H1 (cell line): ENCODE measurements at regions not wholly inside any gene's neighbourhood (a gene's known extent, or its start where the extent isn't known, plus 50 kb on each side); places are given as distances from the start of the nearest gene placed in this dataset.
A peak's percentile ranks its signal among the peaks of the same experiment; 100 is the strongest.

ENCODE experiments used
- CTCF ChIA-PET: fragments of 300-600 bp; sonication (Branson Sonifier 250); formaldehyde crosslinking; loops from one replicate; lab custom pipeline; 2021; ENCODE audit not compliant: partially characterized antibody; lab: Charles Lee
- POLR2A ChIA-PET: fragments of 300-600 bp; sonication (Branson Sonifier 250); formaldehyde crosslinking; loops from one replicate; lab custom pipeline; 2021; ENCODE audit warnings: inconsistent platforms; ENCODE audit not compliant: partially characterized antibody; lab: Charles Lee
- DNase-seq, 2 experiments: peaks; one replicate each; pipeline versions ENCODE4 v3.0.0 to v3.0.0-alpha.2; 2010 to 2022; ENCODE audit warnings: low spot score in 2 of 2, low read depth in 1 of 2, mixed read lengths in 1 of 2
- FAIRE-seq: peaks from 2 replicates; lab custom pipeline; 2011; peaks lifted over from hg19 to GRCh38; lab: Jason Lieb, UNC
- H2AFZ ChIP-seq: 2 replicates; pipeline ENCODE4 v1.8.1; 2012; ENCODE audit warnings: low read length, inconsistent platforms
- H2AK5ac ChIP-seq: 2 replicates; pipeline ENCODE4 v1.6.1; 2013; ENCODE audit warnings: low read depth, low read length
- H2BK120ac ChIP-seq: replicated peaks from 2 replicates; pipeline ENCODE3; 2013; ENCODE audit warnings: low read depth, low read length, inconsistent platforms
- H2BK12ac ChIP-seq: 2 replicates; pipeline ENCODE4 v1.6.1; 2013; ENCODE audit warnings: low read depth, low read length
- H2BK15ac ChIP-seq: 2 replicates; pipeline ENCODE4 v1.6.1; 2013; ENCODE audit warnings: low read length
- H2BK20ac ChIP-seq: 2 replicates; pipeline ENCODE4 v1.6.1; 2013; ENCODE audit warnings: low read length
- H2BK5ac ChIP-seq: 2 replicates; pipeline ENCODE4 v1.6.1; 2013; ENCODE audit warnings: low read depth, low read length
- H3K14ac ChIP-seq: 2 replicates; pipeline ENCODE4 v1.6.1; 2013; ENCODE audit warnings: inconsistent platforms; ENCODE audit not compliant: insufficient read length
- H3K18ac ChIP-seq: 2 replicates; pipeline ENCODE4 v1.6.1; 2013; ENCODE audit warnings: low read length; ENCODE audit errors: extremely low read depth
- H3K23ac ChIP-seq: 2 replicates; pipeline ENCODE4 v1.6.1; 2013; ENCODE audit warnings: inconsistent platforms; ENCODE audit not compliant: insufficient read length
- H3K23me2 ChIP-seq: 2 replicates; pipeline ENCODE4 v1.6.1; 2013; ENCODE audit warnings: low read depth, low read length
- H3K27ac ChIP-seq: 2 replicates; pipeline ENCODE4 v1.6.1; 2011; ENCODE audit warnings: low read depth, low read length, inconsistent platforms
- H3K27me3 ChIP-seq, 4 experiments: replicated peaks in 1 of 4; 1 replicate in 1 of 4; 2 replicates in 3 of 4; pipeline versions ENCODE4 v1.6.1 to v1.8.1; 2011 to 2013; ENCODE audit warnings: low read length in 3 of 4, mild to moderate bottlenecking in 3 of 4, inconsistent platforms in 2 of 4, mixed read lengths in 2 of 4, moderate library complexity in 1 of 4; ENCODE audit not compliant: control insufficient read depth in 3 of 4, insufficient read depth in 3 of 4; ENCODE audit errors: extremely low read depth in 1 of 4
- H3K36me3 ChIP-seq, 4 experiments: 2 replicates each; pipeline versions ENCODE4 v1.6.1 to v1.8.1; 2011 to 2013; ENCODE audit warnings: mild to moderate bottlenecking in 4 of 4, low read length in 3 of 4, moderate library complexity in 2 of 4, control low read depth in 1 of 4, inconsistent platforms in 1 of 4; ENCODE audit not compliant: insufficient read depth in 4 of 4, control insufficient read depth in 2 of 4
- H3K4ac ChIP-seq: replicated peaks from 2 replicates; pipeline ENCODE3; 2013; ENCODE audit warnings: low read length, low read depth, mixed read lengths, inconsistent platforms; ENCODE audit not compliant: insufficient read length
- H3K4me1 ChIP-seq, 4 experiments: replicated peaks in 1 of 4; 1 replicate in 1 of 4; 2 replicates in 3 of 4; pipeline versions ENCODE4 v1.6.1 to v1.8.1; 2011 to 2013; ENCODE audit warnings: low read length in 3 of 4, inconsistent platforms in 2 of 4, mixed read lengths in 1 of 4; ENCODE audit not compliant: insufficient read depth in 4 of 4, control insufficient read depth in 3 of 4
- H3K4me2 ChIP-seq, 2 experiments: 2 replicates each; pipeline versions ENCODE4 v1.6.1 to v1.8.1; 2011 to 2013; ENCODE audit warnings: low read depth in 2 of 2, low read length in 2 of 2, control low read depth in 1 of 2, inconsistent platforms in 1 of 2, mild to moderate bottlenecking in 1 of 2; ENCODE audit not compliant: insufficient read depth in 1 of 2
- H3K4me3 ChIP-seq, 4 experiments: fragments of 200-600, 300-600 bp in 1 of 4; sonication (generic), shearing (Covaris generic), sonication (Bioruptor Twin) in 1 of 4; 2 replicates each; pipeline versions ENCODE4 v1.5.1 to v1.8.1; 2011 to 2016; ENCODE audit warnings: low read length in 4 of 4, low read depth in 3 of 4, control low read depth in 2 of 4, inconsistent platforms in 2 of 4, mild to moderate bottlenecking in 2 of 4, mixed read lengths in 1 of 4, moderate library complexity in 1 of 4; ENCODE audit not compliant: insufficient read depth in 2 of 4; ENCODE audit errors: extremely low read depth in 1 of 4
- H3K56ac ChIP-seq: replicated peaks from 2 replicates; pipeline ENCODE3; 2013; ENCODE audit warnings: low read depth, mild to moderate bottlenecking, mixed read lengths, low read length, inconsistent platforms; ENCODE audit not compliant: insufficient read length
- H3K79me1 ChIP-seq: 2 replicates; pipeline ENCODE4 v1.6.1; 2013; ENCODE audit warnings: low read depth, low read length, control low read depth
- H3K79me2 ChIP-seq, 2 experiments: 2 replicates each; pipeline versions ENCODE4 v1.6.1 to v1.8.1; 2012 to 2013; ENCODE audit warnings: low read length in 2 of 2, mild to moderate bottlenecking in 2 of 2, inconsistent platforms in 1 of 2; ENCODE audit not compliant: insufficient read depth in 2 of 2, control insufficient read depth in 1 of 2
- H3K9ac ChIP-seq, 4 experiments: replicated peaks in 1 of 4; 1 replicate in 1 of 4; 2 replicates in 3 of 4; pipeline versions ENCODE4 v1.6.1 to v1.8.1; 2011 to 2013; ENCODE audit warnings: low read depth in 3 of 4, low read length in 3 of 4, control low read depth in 2 of 4, mild to moderate bottlenecking in 2 of 4, moderate library complexity in 2 of 4, inconsistent platforms in 1 of 4; ENCODE audit errors: extremely low read depth in 1 of 4
- H3K9me3 ChIP-seq, 2 experiments: 2 replicates each; pipeline versions ENCODE4 v1.6.1 to v1.8.1; 2012 to 2013; ENCODE audit warnings: mild to moderate bottlenecking in 2 of 2, moderate library complexity in 2 of 2, control low read depth in 1 of 2, inconsistent platforms in 1 of 2, low read depth in 1 of 2, low read length in 1 of 2, mixed read lengths in 1 of 2; ENCODE audit not compliant: insufficient read depth in 2 of 2
- H4K20me1 ChIP-seq, 2 experiments: replicated peaks in 1 of 2; 2 replicates each; pipeline versions ENCODE3 to v1.8.1; 2011 to 2013; ENCODE audit warnings: inconsistent platforms in 2 of 2, low read length in 2 of 2, mild to moderate bottlenecking in 1 of 2; ENCODE audit not compliant: insufficient read depth in 2 of 2, control insufficient read depth in 1 of 2
- H4K5ac ChIP-seq: 2 replicates; pipeline ENCODE4 v1.6.1; 2013; ENCODE audit warnings: low read length, low read depth, mixed read lengths, inconsistent platforms; ENCODE audit not compliant: insufficient read length
- H4K8ac ChIP-seq: 2 replicates; pipeline ENCODE4 v1.8.0; 2013; ENCODE audit warnings: mild to moderate bottlenecking, moderate library complexity, low read length, inconsistent platforms; ENCODE audit not compliant: insufficient read depth; ENCODE audit errors: extremely low read depth
- H4K91ac ChIP-seq: replicated peaks from 2 replicates; pipeline ENCODE3; 2013; ENCODE audit warnings: low read length, mixed read lengths, inconsistent platforms; ENCODE audit not compliant: insufficient read length
- ATF3 ChIP-seq: IDR thresholded peaks from 2 replicates; pipeline ENCODE4 v1.6.1; 2011; ENCODE audit warnings: low read depth, mild to moderate bottlenecking, low read length; ENCODE audit not compliant: insufficient read depth
- KDM5A ChIP-seq: fragments of 200-600 bp; IDR thresholded peaks from 2 replicates; pipeline ENCODE4 v1.7.1; 2012; ENCODE audit warnings: mild to moderate bottlenecking, low read length, inconsistent platforms, mixed read lengths
- MAX ChIP-seq: IDR thresholded peaks from 2 replicates; pipeline ENCODE4 v1.6.1; 2012; ENCODE audit warnings: inconsistent platforms
- RAD21 ChIP-seq, 2 experiments: IDR thresholded peaks in 1 of 2; conservative IDR thresholded peaks in 1 of 2; 2 replicates each; pipeline ENCODE4 v1.6.1; 2011; ENCODE audit warnings: low read depth in 2 of 2, low read length in 2 of 2, improper control_type of control experiment in 1 of 2, inconsistent platforms in 1 of 2, mild to moderate bottlenecking in 1 of 2, moderate library complexity in 1 of 2
- RFX5 ChIP-seq: IDR thresholded peaks from 2 replicates; pipeline ENCODE4 v1.6.1; 2011; ENCODE audit warnings: low read depth, low read length, improper control_type of control experiment, borderline replicate concordance
- RNF2 ChIP-seq: fragments of 200-900, 300-1000 bp; sonication (generic); IDR thresholded peaks from 2 replicates; pipeline ENCODE4 v1.7.1; 2016; ENCODE audit warnings: borderline replicate concordance, low read depth, mild to moderate bottlenecking, antibody characterized with exemption, low read length; ENCODE audit not compliant: poor library complexity, severe bottlenecking; ENCODE audit errors: missing control alignments
- SIX5 ChIP-seq: IDR thresholded peaks from 2 replicates; pipeline ENCODE4 v1.6.1; 2011; ENCODE audit warnings: mild to moderate bottlenecking, low read depth, low read length
- SUZ12 ChIP-seq: fragments of 200-600 bp; sonication (generic); IDR thresholded peaks from 2 replicates; pipeline ENCODE4 v1.6.1; 2012; ENCODE audit warnings: mild to moderate bottlenecking, inconsistent platforms, low read length, moderate library complexity, mixed read lengths
- TEAD4 ChIP-seq: IDR thresholded peaks from 2 replicates; pipeline ENCODE4 v1.6.1; 2012; ENCODE audit warnings: low read depth, low read length, inconsistent platforms, mixed read lengths
- YY1 ChIP-seq: IDR thresholded peaks from 2 replicates; pipeline ENCODE4 v1.6.1; 2011; ENCODE audit warnings: low read depth, mild to moderate bottlenecking, low read length
- ZNF274 ChIP-seq: IDR thresholded peaks from 2 replicates; pipeline ENCODE4 v1.7.0; 2012; ENCODE audit warnings: low read length, borderline replicate concordance; ENCODE audit errors: extremely low read depth
- WGBS, 2 experiments: shearing (Covaris generic) in 1 of 2; methylation state at CpG; one replicate each; pipeline versions ENCODE4 v1.1.6 to v1.1.7; 2013 to 2015; ENCODE audit warnings: low lambda C conversion rate in 2 of 2, mixed read lengths in 2 of 2, inconsistent platforms in 1 of 2, low coverage in 1 of 2, missing lambda C conversion rate in 1 of 2; ENCODE audit not compliant: insufficient replicate concordance in 2 of 2, insufficient coverage in 1 of 2, insufficient read length in 1 of 2; ENCODE audit errors: extremely low coverage in 1 of 2, missing lambda C conversion rate in 1 of 2; 5-methylcytosine and 5-hydroxymethylcytosine counted together

DNA sequence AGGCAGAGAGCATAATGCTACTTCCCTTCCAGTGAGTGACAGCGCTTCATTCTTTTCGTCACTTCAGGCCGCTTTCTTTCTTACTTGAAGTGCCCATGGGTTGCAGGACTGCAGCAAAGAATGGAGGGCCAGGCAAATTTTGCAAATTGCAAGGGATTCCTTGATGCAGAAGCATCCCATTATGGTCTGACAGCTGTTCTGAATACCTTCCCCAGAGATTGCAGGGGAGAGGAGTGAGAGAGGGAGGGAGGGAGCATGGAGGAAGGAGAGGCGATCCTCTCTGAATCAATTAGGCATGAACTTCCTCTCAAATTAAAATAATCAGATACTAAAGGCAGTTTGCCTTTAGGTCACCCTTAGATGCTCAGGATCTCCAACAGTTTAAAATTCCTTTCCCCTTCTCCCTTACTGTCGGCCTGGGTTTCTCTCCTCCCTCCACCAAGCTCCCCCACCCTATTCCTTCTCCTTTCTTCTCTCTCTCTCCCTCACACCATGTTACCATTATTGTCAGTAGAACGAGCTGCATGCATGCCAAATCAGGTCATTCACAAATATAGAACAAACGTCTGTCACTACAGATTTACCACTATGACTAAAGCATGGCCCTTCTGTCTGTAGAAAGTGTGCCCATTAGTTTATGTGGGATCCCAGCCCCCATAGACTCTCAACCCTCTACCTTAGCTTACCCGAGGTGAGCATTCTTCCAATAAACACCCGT is 289.2 kb downstream of the CD83 start:
- no peak overlapping the region for H3K4me3 ChIP-seq
- H3K56ac ChIP-seq, result no peak overlapping the region
- no peak overlapping the region for H4K8ac ChIP-seq
- no peaks in the 10 kb centered on the region for H4K20me1 ChIP-seq
- 81% methylated on average over 9 of the region's 9 CpGs; no CpG with 5 or more reads in 1 of the 2 experiments for WGBS, 2 experiments
- no peak overlapping the region for H3K18ac ChIP-seq
- no peak overlapping the region for H3K14ac ChIP-seq
- H3K23ac ChIP-seq, result no peak overlapping the region
- no peaks in the 10 kb centered on the region for H3K9me3 ChIP-seq
- no peaks in the 10 kb centered on the region for H3K79me2 ChIP-seq
- H2BK12ac ChIP-seq, result peak overlapping the region; percentile 52; the same call in 1 of the 2 replicates
- no peak overlapping the region for H4K5ac ChIP-seq
- H3K4ac ChIP-seq, result no peak overlapping the region
- H2AK5ac ChIP-seq, result no peak overlapping the region
- peak overlapping the region; percentile 77 for H2BK120ac ChIP-seq
- H3K36me3 ChIP-seq, result no peaks in the 10 kb centered on the region
- FAIRE-seq (no peak), DNase-seq (no peak)
- peaks cover 0 to 15% (median 3%) of the 10 kb centered on the region in 4 experiments; a peak in 4 of 7 replicates for H3K4me1 ChIP-seq
- no peaks in the 10 kb centered on the region for H3K27me3 ChIP-seq
- POLR2A ChIA-PET, result no interaction called here
- no peak overlapping the region for H3K4me2 ChIP-seq
- H3K27ac ChIP-seq, result no peak overlapping the region
- CTCF ChIA-PET, result interaction anchor here (1.0 to 3.5 kb wide), 2 partner anchors 9 to 30 kb away, joined by 3 to 20 read pairs; no protein-coding TSS in a partner anchor
- peak overlapping the region; percentile 18 for H4K91ac ChIP-seq
- H2BK5ac ChIP-seq, result peak overlapping the region; percentile 73; the same call in 1 of the 2 replicates
- H2BK20ac ChIP-seq, result 0 out of 2 replicates have a peak overlapping the region, but pooled peaks have one; percentile 24
- H3K23me2 ChIP-seq, result no peaks in the 10 kb centered on the region
- H2AFZ ChIP-seq, result no peak overlapping the region
- H2BK15ac ChIP-seq, result no peak overlapping the region; the same call in 1 of the 2 replicates
- no peaks in the 10 kb centered on the region for H3K79me1 ChIP-seq
- H3K9ac ChIP-seq, result no peak overlapping the region
- TF ChIP-seq YY1 (no peak), KDM5A (no peak), RAD21 (IDR thresholded peaks at IDR 0.05 in 1 of 2, conservative IDR thresholded peaks at IDR 0.05 in 1 of 2; ENCODE audit: low read depth in 2 of 2, low read length in 2 of 2) (no peak), RFX5 (no peak), SUZ12 (no peak), ATF3 (no peak), ZNF274 (no peak), RNF2 (no peak), TEAD4 (no peak), SIX5 (no peak), MAX (no peak)
